ENCODE measurements at regions not wholly inside any gene's neighbourhood (a gene's known extent, or its start where the extent isn't known, plus 50 kb on each side); places are given as distances from the start of the nearest gene placed in this dataset.
"Not testable (repeated sequence)": the region's sequence is repeated elsewhere in the genome, so short reads cannot be mapped to it uniquely, and the experiment has no call there.

- Mint-ChIP-seq H3K27ac (no peak overlapping the region), H3K9me3 (no peaks in the 10 kb centered on the region), H3K27me3 (ENCODE audit: low read depth) (no peaks in the 10 kb centered on the region), H3K4me3 (no peak overlapping the region), H3K36me3 (no peaks in the 10 kb centered on the region), H3K4me1 (peaks cover 9% of the 10 kb centered on the region)
- ATAC-seq (no peak), DNase-seq (ENCODE audit: low spot score) (no peak)
- ChIA-PET CTCF (no interaction called here), POLR2A (no interaction called here)
- TF ChIP-seq, protein P1, sequence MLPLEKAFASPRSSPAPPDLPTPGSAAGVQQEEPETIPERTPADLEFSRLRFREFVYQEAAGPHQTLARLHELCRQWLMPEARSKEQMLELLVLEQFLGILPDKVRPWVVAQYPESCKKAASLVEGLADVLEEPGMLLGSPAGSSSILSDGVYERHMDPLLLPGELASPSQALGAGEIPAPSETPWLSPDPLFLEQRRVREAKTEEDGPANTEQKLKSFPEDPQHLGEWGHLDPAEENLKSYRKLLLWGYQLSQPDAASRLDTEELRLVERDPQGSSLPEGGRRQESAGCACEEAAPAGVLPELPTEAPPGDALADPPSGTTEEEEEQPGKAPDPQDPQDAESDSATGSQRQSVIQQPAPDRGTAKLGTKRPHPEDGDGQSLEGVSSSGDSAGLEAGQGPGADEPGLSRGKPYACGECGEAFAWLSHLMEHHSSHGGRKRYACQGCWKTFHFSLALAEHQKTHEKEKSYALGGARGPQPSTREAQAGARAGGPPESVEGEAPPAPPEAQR (CRISPR knock-in tag; IDR thresholded peaks at IDR 0.05), result no peak
- TF ChIP-seq E2F1 (CRISPR knock-in tag; IDR thresholded peaks at IDR 0.05), result no peak
- no peak for TF ChIP-seq MAX (CRISPR knock-in tag; IDR thresholded peaks at IDR 0.05)
- no peak for TF ChIP-seq MLX (CRISPR knock-in tag; IDR thresholded peaks at IDR 0.05)
- TF ChIP-seq USF2 (CRISPR knock-in tag; IDR thresholded peaks at IDR 0.05), result no peak
- TF ChIP-seq PRDM15 (CRISPR knock-in tag; IDR thresholded peaks at IDR 0.05), result no peak
- TF ChIP-seq USF1 (CRISPR knock-in tag; IDR thresholded peaks at IDR 0.05), result no peak
- TF ChIP-seq NR1H2 (CRISPR knock-in tag; IDR thresholded peaks at IDR 0.05), result no peak
- TF ChIP-seq CREM (CRISPR knock-in tag; IDR thresholded peaks at IDR 0.05), result no peak
Measured at GRCh38 chr13:60244381-60244780, 80.7 kb upstream of the DIAPH3 start.

GRCh38 chr13:60251419-60251818 is 87.7 kb upstream of the DIAPH3 start:
- H3K36me3 Mint-ChIP-seq, result peaks cover 21% of the 10 kb centered on the region
- ATAC-seq; POLR2A ChIA-PET; H3K4me3 Mint-ChIP-seq; CTCF ChIA-PET; H3K4me1 Mint-ChIP-seq; DNase-seq (ENCODE audit: low spot score); H3K27me3 Mint-ChIP-seq (ENCODE audit: low read depth); H3K27ac Mint-ChIP-seq: not testable (repeated sequence)
- peaks cover 30% of the 10 kb centered on the region for H3K9me3 Mint-ChIP-seq

DNA sequence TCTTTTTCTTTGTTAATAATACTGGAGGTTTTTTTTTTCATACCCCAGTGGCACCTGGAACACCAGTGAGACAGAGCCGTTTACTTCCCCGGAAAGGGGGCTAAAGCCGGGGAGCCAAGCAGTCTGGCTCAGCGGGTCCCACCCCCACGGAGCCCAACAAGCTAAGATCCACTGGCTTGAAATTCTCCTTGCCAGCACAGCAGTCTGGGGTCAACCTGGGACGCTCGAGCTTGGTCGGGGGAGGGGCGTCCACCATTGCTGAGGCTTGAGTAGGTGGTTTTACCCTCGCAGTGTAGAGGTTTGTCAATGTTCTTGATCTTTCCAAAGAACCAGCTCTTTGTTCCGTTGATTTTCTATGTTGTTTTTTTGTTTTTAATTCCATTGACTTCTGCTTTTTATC is 94.6 kb upstream of the DIAPH3 start:
- no peak overlapping the region for H3K4me3 Mint-ChIP-seq
- DNase-seq (ENCODE audit: low spot score) (peak; percentile 63), ATAC-seq (peak; percentile 11; the same call in 1 of the 2 replicates)
- H3K27me3 Mint-ChIP-seq (ENCODE audit: low read depth), result no peaks in the 10 kb centered on the region
- POLR2A ChIA-PET, result no interaction called here
- CTCF ChIA-PET, result no interaction called here
- peaks cover 28% of the 10 kb centered on the region for H3K36me3 Mint-ChIP-seq
- H3K4me1 Mint-ChIP-seq, result peaks cover 33% of the 10 kb centered on the region
- no peak overlapping the region; the same call in 1 of the 2 replicates for H3K27ac Mint-ChIP-seq
- peaks cover 47% of the 10 kb centered on the region for H3K9me3 Mint-ChIP-seq
- TF ChIP-seq, protein P2, sequence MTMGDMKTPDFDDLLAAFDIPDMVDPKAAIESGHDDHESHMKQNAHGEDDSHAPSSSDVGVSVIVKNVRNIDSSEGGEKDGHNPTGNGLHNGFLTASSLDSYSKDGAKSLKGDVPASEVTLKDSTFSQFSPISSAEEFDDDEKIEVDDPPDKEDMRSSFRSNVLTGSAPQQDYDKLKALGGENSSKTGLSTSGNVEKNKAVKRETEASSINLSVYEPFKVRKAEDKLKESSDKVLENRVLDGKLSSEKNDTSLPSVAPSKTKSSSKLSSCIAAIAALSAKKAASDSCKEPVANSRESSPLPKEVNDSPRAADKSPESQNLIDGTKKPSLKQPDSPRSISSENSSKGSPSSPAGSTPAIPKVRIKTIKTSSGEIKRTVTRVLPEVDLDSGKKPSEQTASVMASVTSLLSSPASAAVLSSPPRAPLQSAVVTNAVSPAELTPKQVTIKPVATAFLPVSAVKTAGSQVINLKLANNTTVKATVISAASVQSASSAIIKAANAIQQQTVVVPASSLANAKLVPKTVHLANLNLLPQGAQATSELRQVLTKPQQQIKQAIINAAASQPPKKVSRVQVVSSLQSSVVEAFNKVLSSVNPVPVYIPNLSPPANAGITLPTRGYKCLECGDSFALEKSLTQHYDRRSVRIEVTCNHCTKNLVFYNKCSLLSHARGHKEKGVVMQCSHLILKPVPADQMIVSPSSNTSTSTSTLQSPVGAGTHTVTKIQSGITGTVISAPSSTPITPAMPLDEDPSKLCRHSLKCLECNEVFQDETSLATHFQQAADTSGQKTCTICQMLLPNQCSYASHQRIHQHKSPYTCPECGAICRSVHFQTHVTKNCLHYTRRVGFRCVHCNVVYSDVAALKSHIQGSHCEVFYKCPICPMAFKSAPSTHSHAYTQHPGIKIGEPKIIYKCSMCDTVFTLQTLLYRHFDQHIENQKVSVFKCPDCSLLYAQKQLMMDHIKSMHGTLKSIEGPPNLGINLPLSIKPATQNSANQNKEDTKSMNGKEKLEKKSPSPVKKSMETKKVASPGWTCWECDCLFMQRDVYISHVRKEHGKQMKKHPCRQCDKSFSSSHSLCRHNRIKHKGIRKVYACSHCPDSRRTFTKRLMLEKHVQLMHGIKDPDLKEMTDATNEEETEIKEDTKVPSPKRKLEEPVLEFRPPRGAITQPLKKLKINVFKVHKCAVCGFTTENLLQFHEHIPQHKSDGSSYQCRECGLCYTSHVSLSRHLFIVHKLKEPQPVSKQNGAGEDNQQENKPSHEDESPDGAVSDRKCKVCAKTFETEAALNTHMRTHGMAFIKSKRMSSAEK (CRISPR knock-in tag; IDR thresholded peaks at IDR 0.05; ENCODE audit: borderline replicate concordance), result no peak
- TF ChIP-seq ZNF281 (CRISPR knock-in tag; IDR thresholded peaks at IDR 0.05), result 0 out of 2 replicates have a peak, but pooled peaks have one; percentile 43
